ENCODE measurements at regions not wholly inside any gene's neighbourhood (a gene's known extent, or its start where the extent isn't known, plus 50 kb on each side); places are given as distances from the start of the nearest gene placed in this dataset.

DNA sequence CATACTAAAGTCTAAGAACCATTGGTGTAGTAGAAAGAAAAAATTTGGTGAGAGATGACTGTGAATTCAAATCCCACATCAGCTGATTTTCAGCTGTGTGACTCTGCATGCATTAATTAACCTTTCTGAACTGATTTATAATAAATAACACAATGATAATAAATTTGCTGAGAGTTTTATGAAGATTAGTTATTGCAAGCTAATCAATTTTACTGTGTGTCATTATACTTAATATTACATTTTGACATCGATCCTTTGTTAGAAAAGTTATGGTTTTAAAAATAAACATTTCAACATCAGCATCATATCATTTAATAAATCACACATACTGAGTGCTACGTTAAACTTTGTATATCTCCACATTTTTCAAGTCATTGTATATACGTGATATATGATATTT, 599.7 kb upstream of the MMS22L start:
- TF ChIP-seq, protein P1, sequence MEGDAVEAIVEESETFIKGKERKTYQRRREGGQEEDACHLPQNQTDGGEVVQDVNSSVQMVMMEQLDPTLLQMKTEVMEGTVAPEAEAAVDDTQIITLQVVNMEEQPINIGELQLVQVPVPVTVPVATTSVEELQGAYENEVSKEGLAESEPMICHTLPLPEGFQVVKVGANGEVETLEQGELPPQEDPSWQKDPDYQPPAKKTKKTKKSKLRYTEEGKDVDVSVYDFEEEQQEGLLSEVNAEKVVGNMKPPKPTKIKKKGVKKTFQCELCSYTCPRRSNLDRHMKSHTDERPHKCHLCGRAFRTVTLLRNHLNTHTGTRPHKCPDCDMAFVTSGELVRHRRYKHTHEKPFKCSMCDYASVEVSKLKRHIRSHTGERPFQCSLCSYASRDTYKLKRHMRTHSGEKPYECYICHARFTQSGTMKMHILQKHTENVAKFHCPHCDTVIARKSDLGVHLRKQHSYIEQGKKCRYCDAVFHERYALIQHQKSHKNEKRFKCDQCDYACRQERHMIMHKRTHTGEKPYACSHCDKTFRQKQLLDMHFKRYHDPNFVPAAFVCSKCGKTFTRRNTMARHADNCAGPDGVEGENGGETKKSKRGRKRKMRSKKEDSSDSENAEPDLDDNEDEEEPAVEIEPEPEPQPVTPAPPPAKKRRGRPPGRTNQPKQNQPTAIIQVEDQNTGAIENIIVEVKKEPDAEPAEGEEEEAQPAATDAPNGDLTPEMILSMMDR (IDR thresholded peaks at IDR 0.05; ENCODE audit: insufficient read depth, low read depth, low read length): no peak
- TF ChIP-seq EZH2 (IDR thresholded peaks at IDR 0.05; ENCODE audit: insufficient read depth, low read length): no peak
